HuH-7 (cell line): ENCODE measurements at regions not wholly inside any gene's neighbourhood (a gene's known extent, or its start where the extent isn't known, plus 50 kb on each side); places are given as distances from the start of the nearest gene placed in this dataset.
A peak's percentile ranks its signal among the peaks of the same experiment; 100 is the strongest.

Experiments used
- DNase-seq: peaks from one replicate; pipeline ENCODE4 v3.0.0; 2011; ENCODE audit warnings: low spot score

- DNase-seq, result no peak
Observed at GRCh38 chr13:85286081-85286480, 513.1 kb downstream of the SLITRK6 start.

- no peak for DNase-seq
Observed at GRCh38 chr13:85284349-85284748, 514.9 kb downstream of the SLITRK6 start.

- no peak for DNase-seq
Observed at GRCh38 chr13:85283408-85283807, 515.8 kb downstream of the SLITRK6 start.

- DNase-seq, result no peak
Observed at GRCh38 chr13:85282876-85283275, 516.3 kb downstream of the SLITRK6 start.

- no peak for DNase-seq
Observed at GRCh38 chr13:85278851-85279250, 520.4 kb downstream of the SLITRK6 start.

GRCh38 chr13:85277748-85278147 is 521.5 kb downstream of the SLITRK6 start:
- DNase-seq, result no peak

GRCh38 chr13:85266771-85267170 is 532.4 kb downstream of the SLITRK6 start:
- no peak for DNase-seq

GRCh38 chr13:85266331-85266730 is 532.9 kb downstream of the SLITRK6 start:
- DNase-seq, result no peak

GRCh38 chr13:85265296-85265695 is 533.9 kb downstream of the SLITRK6 start:
- DNase-seq, result no peak

- no peak for DNase-seq
Observed at GRCh38 chr13:85262499-85262898, 536.7 kb downstream of the SLITRK6 start.

GRCh38 chr13:85261757-85262346 is 537.4 kb downstream of the SLITRK6 start:
- DNase-seq, result peak; percentile 1

GRCh38 chr13:85260896-85261295 is 538.3 kb downstream of the SLITRK6 start:
- no peak for DNase-seq

GRCh38 chr13:85255978-85256377 is 543.2 kb downstream of the SLITRK6 start:
- DNase-seq, result no peak

- DNase-seq, result no peak
Observed at GRCh38 chr13:85254641-85255040, 544.6 kb downstream of the SLITRK6 start.

GRCh38 chr13:85249151-85249550 is 550.1 kb downstream of the SLITRK6 start:
- no peak for DNase-seq

GRCh38 chr13:85247780-85248179 is 551.4 kb downstream of the SLITRK6 start:
- no peak for DNase-seq

- DNase-seq, result no peak
Observed at GRCh38 chr13:85243831-85244230, 555.4 kb downstream of the SLITRK6 start.

- no peak for DNase-seq
Observed at GRCh38 chr13:85241060-85241459, 558.2 kb downstream of the SLITRK6 start.

- DNase-seq, result no peak
Observed at GRCh38 chr13:85236413-85236812, 562.8 kb downstream of the SLITRK6 start.

GRCh38 chr13:85230691-85231093 is 568.5 kb downstream of the SLITRK6 start:
- DNase-seq, result no peak

GRCh38 chr13:85228692-85229091 is 570.5 kb downstream of the SLITRK6 start:
- DNase-seq, result no peak

GRCh38 chr13:85223883-85224656 is 575.1 kb downstream of the SLITRK6 start:
- no peak for DNase-seq

GRCh38 chr13:85216576-85216975 is 582.6 kb downstream of the SLITRK6 start:
- no peak for DNase-seq

- DNase-seq, result no peak
Observed at GRCh38 chr13:85212692-85213091, 586.5 kb downstream of the SLITRK6 start.
